HUDEP-2 (cell line): ENCODE measurements at regions not wholly inside any gene's neighbourhood (a gene's known extent, or its start where the extent isn't known, plus 50 kb on each side); places are given as distances from the start of the nearest gene placed in this dataset.

Source experiments
- DNase-seq, 76 experiments: peaks; one replicate each; lab custom pipeline; 2025; ENCODE audit not compliant: unreplicated experiment in 76 of 76; lab: John Stamatoyannopoulos, UW

GRCh38 chr18:4653418-4653817, 198.3 kb upstream of the DLGAP1 start:
- DNase-seq: no peak

DNA sequence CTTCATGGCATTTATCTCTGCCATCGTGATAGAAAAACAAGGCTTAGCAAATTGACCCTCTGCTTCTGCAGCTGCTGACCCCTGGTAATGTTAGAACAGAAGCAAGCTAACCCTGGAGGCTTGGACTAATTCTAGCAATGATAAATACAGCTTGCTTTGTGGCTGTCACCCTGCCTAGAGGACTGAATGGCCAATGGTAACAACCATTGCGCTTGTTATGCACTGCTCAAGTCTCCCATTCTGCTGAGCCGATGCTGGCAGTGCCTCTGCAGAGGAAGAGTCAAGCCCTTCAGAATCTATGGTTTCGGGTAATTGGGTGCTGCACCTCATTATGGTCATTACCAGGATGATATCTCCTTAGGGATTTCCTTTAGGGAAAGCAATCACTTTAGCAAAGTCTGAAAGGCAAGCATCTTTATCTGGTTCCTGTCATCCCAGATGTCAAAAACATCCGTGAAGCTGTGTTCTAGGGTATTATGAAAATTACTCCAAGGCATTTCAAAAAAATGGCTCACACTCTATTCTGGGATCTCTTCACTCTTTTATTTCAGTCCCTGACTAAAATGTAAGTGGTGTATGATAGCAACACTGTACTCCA, 186.8 kb upstream of the DLGAP1 start:
- DNase-seq: no peak

GRCh38 chr18:4640349-4641012, 185.4 kb upstream of the DLGAP1 start:
- no peak for DNase-seq

DNA sequence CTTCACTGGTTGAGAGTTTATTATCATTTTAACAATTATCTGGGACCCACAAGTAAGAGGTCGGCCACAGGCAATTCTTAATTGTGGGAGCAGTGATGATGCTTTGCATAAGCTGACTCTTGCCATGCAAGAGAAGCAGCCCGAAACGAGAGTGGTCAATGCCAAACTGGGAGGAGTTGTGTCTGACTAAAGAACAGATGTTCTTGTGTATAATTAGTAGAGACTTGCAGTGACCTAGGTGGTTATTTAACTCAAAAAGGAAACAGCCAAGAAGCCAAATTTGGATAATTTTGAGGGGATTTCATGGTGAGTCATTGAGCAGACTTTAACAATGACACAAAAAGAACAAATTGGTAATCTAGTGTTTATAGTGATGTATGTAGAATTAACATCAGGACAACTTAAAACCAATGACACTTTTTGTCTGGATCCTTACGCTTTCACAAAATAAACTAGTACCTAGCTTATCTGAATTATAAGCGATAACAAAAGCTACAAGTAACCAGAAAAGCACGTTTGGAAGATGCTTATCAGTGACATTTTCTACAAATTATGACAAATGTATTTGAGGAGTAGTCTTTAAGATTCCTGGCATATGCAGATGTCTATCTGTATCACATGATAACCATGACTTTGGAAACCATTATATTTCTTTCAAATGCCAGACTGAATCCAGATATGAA, 184.7 kb upstream of the DLGAP1 start:
- no peak for DNase-seq

GRCh38 chr18:4638680-4639079, 183.6 kb upstream of the DLGAP1 start:
- DNase-seq: no peak

DNA sequence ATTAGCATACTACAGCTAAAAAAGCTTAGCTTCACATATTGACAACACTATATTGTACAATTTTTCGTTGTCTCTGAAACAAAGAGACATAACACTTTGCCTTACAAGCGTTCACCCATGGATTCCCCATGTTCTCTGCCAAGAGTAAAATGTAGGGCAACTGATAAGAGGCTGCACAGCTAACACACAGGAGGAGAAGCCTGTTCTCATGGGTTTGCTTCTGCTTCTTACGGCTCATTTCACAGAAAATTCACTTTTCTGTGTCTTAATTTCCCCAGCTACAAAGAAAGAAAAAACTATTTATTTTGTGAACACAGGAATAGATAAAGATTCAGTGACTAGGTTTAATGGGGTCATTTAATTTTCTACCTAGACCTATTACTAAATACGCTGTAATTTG, 182.8 kb upstream of the DLGAP1 start:
- DNase-seq: no peak

DNA sequence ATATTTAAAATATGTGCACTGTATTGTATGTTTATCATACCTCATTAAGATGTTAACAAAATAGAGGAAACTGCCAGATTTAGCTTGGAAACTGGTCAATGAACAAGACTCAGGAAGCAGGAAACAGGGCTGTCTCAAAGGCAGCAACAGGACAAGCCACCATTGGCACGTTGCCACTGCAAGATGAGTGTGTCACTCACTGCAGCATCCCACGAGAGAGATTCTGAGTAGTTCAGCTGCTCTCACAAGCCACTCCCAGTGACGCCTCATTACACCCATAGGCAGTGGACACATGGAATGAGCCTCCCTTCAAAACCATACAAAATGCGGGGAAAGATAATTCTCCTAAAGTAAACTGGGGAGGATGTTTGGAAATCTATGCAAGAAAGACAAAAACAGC, 181.9 kb upstream of the DLGAP1 start:
- no peak for DNase-seq

DNA sequence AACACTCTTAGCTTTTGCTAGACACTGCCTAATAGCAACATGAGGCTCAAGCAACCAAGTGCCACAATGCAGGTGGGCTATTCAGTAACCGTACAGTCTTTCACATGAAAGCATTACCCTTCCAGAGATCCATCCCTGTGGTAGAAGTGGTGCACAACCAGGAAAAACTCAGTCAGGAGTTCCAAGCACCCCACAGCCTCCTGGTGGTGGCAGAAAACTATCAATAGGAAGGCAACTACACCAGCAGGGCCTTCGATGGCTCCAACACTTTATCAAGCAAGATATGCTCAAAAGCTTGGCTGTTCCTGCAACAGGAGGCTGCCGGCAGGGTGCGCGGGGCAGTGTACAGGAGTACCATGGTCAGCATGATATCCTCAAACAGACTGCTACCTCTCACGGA, 176.1 kb upstream of the DLGAP1 start:
- no peak for DNase-seq

DNA sequence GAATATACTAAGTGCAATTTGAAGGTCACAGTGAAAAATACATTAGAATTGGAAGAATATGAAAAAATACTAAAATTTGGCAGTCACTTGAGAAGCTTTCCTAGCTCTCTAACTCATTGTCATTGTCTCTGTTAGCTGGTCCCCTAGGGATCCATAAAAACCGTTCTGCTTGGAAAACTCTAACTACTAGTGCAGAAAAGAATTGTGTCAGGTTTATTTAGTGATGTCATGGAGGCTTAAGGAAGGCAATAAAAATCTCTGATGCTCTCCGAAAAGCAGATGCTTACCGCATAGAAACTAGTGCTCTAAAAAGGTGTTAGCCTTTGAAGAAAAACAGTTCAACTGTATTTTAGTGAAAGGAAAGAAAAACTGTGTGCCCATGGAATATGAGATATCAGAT, 150.1 kb upstream of the DLGAP1 start:
- DNase-seq: no peak

- DNase-seq: no peak
These were observed 148.8 kb upstream of the DLGAP1 start for GRCh38 chr18:4603955-4604354.

DNA sequence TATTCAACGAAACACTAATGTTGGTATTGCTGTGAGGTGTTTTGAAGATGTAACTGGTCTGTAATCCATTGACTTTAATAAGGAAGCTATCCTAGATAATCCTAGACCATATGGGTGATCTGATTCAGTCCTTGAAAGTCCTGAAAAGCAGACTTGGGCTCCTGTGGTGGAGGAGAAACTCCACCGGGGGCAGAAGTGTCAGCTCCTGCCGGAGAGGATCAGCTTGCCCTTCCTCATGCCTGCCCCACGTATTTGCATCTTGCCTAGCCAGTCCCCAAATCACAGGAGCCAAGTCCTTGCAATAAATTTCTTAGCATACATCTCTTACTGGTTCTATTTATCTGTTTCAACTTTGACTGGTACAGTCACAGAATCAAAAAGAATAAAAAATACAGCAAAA, 144.2 kb upstream of the DLGAP1 start:
- no peak for DNase-seq

GRCh38 chr18:4597301-4597700, 142.2 kb upstream of the DLGAP1 start:
- no peak for DNase-seq

DNA sequence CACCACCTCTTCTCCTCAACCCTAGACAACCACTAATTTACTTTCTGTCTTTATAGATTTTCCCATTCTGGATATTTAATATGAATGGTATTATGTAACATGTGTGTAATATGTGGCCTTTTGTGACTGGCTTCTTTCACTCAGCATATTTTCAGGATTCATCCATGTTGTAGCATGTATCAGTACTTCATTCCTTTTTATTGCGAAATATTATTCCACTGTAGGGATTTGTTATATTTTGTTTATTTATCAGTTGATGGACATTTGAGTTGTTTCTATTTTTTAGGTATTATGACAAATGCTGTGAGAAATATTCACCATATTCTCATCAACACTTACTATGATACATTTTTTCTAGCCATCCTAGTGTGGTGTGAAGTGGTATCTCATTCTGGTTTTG, 138.8 kb upstream of the DLGAP1 start:
- DNase-seq: no peak

DNA sequence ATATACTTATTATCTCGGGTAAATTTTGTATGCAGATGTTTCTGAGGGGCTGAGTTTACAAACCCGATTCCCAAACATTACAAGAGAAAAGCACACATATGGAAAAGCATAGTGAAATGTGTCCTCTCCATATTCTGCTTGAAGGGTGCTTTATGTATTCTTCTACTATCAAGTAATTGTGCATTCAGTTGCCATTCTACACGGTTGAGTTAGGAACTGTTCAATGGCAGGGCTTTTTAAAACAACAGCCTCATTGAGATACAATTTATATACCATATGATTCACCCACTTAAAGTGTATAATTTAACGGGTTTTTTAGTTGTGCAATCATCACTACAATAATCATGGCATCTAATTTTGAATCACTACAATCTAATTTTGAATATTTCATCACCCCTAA, 138.4 kb upstream of the DLGAP1 start:
- DNase-seq: no peak

DNA sequence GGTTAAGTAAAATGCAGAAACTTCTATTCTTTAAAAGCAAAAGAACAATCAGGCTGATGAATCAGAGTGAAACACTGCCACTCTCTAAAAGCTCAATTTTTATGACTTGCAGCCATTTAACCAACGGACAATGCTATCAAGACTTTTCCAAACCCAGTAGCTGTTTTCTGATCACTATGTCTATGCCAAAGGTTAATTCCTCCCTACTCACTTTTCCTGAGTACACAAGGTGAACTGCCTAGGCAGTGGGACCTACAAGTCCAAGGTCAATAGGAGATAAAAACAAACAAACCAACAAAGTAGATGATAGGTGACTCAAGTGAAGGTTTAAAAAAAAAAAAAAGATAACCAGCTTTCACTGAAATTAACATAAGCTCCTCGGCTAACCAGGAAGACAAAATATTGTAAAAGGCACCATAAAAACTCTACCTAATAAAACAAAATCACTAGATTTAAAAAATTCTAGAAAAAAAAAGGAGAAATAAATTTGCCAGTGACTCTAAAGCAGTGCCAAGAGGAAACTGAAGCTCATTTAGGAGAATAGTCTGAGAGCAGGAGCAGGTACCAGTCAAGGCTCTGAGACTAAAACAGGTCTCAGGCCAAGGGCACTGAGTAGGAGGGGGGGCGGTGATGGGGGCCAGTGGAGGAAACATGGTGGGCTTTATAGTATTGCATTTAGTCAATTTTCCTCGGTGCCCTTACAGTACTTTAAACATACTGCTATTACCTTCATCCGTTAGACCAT, 134.1 kb upstream of the DLGAP1 start:
- no peak for DNase-seq

GRCh38 chr18:4587204-4587603, 132.1 kb upstream of the DLGAP1 start:
- no peak for DNase-seq

- no peak for DNase-seq
These were observed 131.6 kb upstream of the DLGAP1 start for GRCh38 chr18:4586731-4587130.

- DNase-seq: no peak
These were observed 127.6 kb upstream of the DLGAP1 start for GRCh38 chr18:4582431-4583335.

- DNase-seq: no peak
These were observed 126.9 kb upstream of the DLGAP1 start for GRCh38 chr18:4581966-4582365.

- no peak for DNase-seq
These were observed 123.3 kb upstream of the DLGAP1 start for GRCh38 chr18:4578449-4578848.

GRCh38 chr18:4573735-4574134, 118.6 kb upstream of the DLGAP1 start:
- DNase-seq: no peak
